LNCAP (cell line): ENCODE measurements at regions not wholly inside any gene's neighbourhood (a gene's known extent, or its start where the extent isn't known, plus 50 kb on each side); places are given as distances from the start of the nearest gene placed in this dataset.

Experiments
- CTCF ChIP-seq: fragments of 450-650 bp; IDR thresholded peaks from 2 replicates; pipeline ENCODE4 v1.5.1; 2017; ENCODE audit warnings: mild to moderate bottlenecking

- no peak for TF ChIP-seq CTCF
Measured at GRCh38 chr6:9335431-9335830, 900.1 kb upstream of the SLC35B3 start.

GRCh38 chr6:9334979-9335378, 899.6 kb upstream of the SLC35B3 start:
- no peak for TF ChIP-seq CTCF

- no peak for TF ChIP-seq CTCF
Measured at GRCh38 chr6:9332241-9332780, 897.0 kb upstream of the SLC35B3 start.

- TF ChIP-seq CTCF: no peak
Measured at GRCh38 chr6:9316831-9317230, 881.5 kb upstream of the SLC35B3 start.

- TF ChIP-seq CTCF: no peak
Measured at GRCh38 chr6:9315966-9316650, 880.8 kb upstream of the SLC35B3 start.

GRCh38 chr6:9308284-9308683, 872.9 kb upstream of the SLC35B3 start:
- no peak for TF ChIP-seq CTCF

- no peak for TF ChIP-seq CTCF
Measured at GRCh38 chr6:9307786-9308185, 872.4 kb upstream of the SLC35B3 start.

GRCh38 chr6:9307187-9307586, 871.8 kb upstream of the SLC35B3 start:
- TF ChIP-seq CTCF: no peak
